Memory B cell (primary cell): ENCODE measurements at regions not wholly inside any gene's neighbourhood (a gene's known extent, or its start where the extent isn't known, plus 50 kb on each side); places are given as distances from the start of the nearest gene placed in this dataset.
A peak's percentile ranks its signal among the peaks of the same experiment; 100 is the strongest.
"Not testable (repeated sequence)": the region's sequence is repeated elsewhere in the genome, so short reads cannot be mapped to it uniquely, and the experiment has no call there.

ENCODE experiments used
- ATAC-seq: fragments of 150-1000 bp; cut with Tn5 transposase; 2 replicates; pipeline ENCODE4 v1.10.0; 2021; ENCODE audit warnings: low read depth, mild to moderate bottlenecking, moderate library complexity
- DNase-seq, 2 donors: peaks; one replicate each; pipeline ENCODE4 v3.0.0; 2022; ENCODE audit warnings: low spot score in 2 of 2
- H3K27ac Mint-ChIP-seq: one replicate; pipeline ENCODE4 v1.8.0; 2022; ENCODE audit warnings: mild to moderate bottlenecking, moderate library complexity, mixed read lengths
- H3K27me3 Mint-ChIP-seq: one replicate; pipeline ENCODE4 v1.8.0; 2022; ENCODE audit warnings: mixed read lengths
- H3K36me3 Mint-ChIP-seq: one replicate; pipeline ENCODE4 v1.8.0; 2022; ENCODE audit warnings: mild to moderate bottlenecking, mixed read lengths
- H3K4me1 Mint-ChIP-seq: one replicate; pipeline ENCODE4 v1.8.0; 2022; ENCODE audit warnings: mixed read lengths
- H3K4me3 Mint-ChIP-seq: one replicate; pipeline ENCODE4 v1.8.0; 2022; ENCODE audit warnings: mild to moderate bottlenecking, moderate library complexity, mixed read lengths
- H3K9me3 Mint-ChIP-seq: one replicate; pipeline ENCODE4 v1.8.0; 2022; ENCODE audit warnings: mixed read lengths

DNA sequence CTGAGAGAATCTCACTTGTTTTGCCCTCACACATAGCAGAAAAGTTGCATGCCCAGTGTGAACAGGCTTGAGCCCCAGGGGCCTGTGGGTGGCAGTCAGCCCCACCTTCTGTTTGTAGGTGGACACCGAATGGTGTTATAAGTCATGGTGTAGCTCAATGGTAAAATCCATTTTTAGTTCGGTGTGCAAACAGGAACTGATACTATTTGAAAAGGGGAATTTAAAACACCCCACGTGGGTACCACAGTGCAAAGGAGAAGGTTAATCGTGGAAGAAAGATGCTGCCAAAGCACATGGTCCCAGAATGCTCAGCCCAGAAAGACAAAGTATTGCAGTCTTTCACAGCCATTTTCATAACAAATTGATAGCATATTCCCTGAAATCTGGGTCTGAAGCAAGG, 71.8 kb upstream of the GZMB start:
- Mint-ChIP-seq H3K27me3 (no peaks in the 10 kb centered on the region), H3K9me3 (peaks cover 1% of the 10 kb centered on the region), H3K4me1 (peaks cover 34% of the 10 kb centered on the region), H3K27ac (peak overlapping the region; percentile 84), H3K4me3 (peak overlapping the region; percentile 41), H3K36me3 (no peaks in the 10 kb centered on the region)
- DNase-seq (peak; percentile 46 to 50), ATAC-seq (peak; percentile 92)

DNA sequence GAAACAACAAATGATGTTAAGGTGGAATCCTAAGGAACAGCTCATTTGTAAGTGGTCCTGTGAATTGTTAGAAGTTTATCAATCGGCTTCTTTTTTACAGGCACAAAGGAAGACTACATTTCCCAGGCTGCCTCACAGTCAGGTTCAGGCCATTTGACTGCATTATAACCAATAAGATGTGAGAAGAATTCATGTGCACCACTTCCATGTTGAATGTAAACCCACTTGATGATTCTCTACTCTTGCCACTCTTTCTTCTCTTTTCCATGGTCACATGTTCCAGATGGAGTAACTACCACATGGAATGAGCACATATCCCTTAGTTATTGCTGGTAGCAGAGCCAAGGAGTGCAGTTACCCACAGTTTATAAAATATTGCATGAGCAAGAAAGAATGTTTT, 67.1 kb upstream of the GZMB start:
- Mint-ChIP-seq H3K27ac (no peak overlapping the region), H3K27me3 (no peaks in the 10 kb centered on the region), H3K4me1 (peaks cover 43% of the 10 kb centered on the region)

DNA sequence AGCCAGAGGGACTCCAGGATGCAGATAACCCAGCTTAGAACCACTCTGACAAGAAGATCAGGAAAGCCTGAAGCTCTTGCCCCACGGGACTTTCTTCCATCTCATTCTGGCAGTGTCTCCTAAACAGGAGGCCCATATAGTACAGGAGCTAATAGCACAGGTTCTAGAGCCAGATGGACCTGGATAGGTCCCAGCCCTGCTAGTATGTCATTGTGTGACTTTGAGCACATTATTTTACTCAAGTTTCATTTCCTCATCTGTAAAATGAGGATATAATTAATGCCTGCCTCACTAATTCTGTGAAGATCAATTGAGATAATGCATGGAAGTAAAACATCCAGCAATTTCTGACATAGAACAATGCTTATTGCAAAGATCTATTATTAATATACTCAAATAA, 66.5 kb upstream of the GZMB start:
- no peak overlapping the region for H3K4me3 Mint-ChIP-seq
- H3K27ac Mint-ChIP-seq: peak overlapping the region; percentile 20
- H3K36me3 Mint-ChIP-seq: no peaks in the 10 kb centered on the region
- no peak for DNase-seq
- peaks cover 38% of the 10 kb centered on the region for H3K4me1 Mint-ChIP-seq
- no peaks in the 10 kb centered on the region for H3K27me3 Mint-ChIP-seq
- peaks cover 1% of the 10 kb centered on the region for H3K9me3 Mint-ChIP-seq
- peak; percentile 76 for ATAC-seq

More for the DNA sequence above, 67.1 kb upstream of the GZMB start:
- DNase-seq: no peak
- Mint-ChIP-seq H3K4me3 (no peak overlapping the region), H3K36me3 (no peaks in the 10 kb centered on the region), H3K9me3 (peaks cover 1% of the 10 kb centered on the region)
- no peak for ATAC-seq

DNA sequence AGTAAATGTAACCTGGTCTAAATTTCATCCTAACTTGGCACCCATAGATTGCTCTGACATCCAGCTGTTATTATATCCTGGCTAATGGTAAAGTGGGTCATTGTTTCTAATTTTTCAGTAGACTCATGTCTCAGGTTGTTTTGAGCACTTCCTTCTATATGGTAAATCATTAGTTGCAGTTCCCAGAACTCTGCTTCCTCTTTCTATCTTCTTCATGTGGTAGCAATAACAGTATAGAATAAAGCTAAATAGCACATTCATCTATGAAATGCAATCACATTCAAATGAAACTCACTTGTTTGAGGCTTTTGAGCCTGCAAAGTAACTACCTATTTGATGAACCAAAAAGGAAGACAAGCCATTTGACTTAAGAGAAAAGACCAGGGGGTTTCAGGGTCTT, 65.1 kb upstream of the GZMB start:
- H3K9me3 Mint-ChIP-seq: no peaks in the 10 kb centered on the region
- peak overlapping the region; percentile 22 for H3K27ac Mint-ChIP-seq
- peak overlapping the region; percentile 2 for H3K4me3 Mint-ChIP-seq
- ATAC-seq: peak; percentile 58
- H3K36me3 Mint-ChIP-seq: no peaks in the 10 kb centered on the region
- no peak for DNase-seq
- H3K27me3 Mint-ChIP-seq: no peaks in the 10 kb centered on the region
- H3K4me1 Mint-ChIP-seq: peaks cover 24% of the 10 kb centered on the region

DNA sequence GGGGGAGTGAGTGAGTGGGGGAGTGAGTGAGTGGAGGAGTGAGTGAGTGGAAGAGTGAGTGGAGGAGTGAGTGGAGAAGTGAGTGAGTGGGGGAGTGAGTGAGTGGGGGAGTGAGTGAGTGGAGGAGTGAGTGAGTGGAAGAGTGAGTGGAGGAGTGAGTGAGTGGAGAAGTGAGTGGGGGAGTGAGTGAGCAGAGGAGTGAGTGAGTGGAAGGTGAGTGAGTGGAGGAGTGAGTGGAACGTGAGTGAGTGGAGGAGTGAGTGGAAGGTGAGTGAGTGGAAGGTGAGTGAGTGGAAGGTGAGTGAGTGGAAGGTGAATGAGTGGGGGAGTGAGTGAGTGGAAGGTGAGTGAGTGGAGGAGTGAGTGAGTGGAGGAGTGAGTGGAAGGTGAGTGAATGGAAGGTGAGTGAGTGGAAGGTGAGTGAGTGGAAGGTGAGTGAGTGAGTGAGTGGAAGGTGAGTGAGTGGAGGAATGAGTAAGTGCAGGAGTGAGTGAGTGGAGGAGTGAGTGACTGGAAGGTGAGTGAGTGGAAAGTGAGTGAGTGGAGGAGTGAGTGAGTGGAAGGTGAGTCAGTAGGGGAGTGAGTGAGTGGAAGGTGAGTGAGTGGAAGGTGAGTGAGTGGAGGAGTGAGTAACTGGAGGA, 62.4 kb upstream of the GZMB start:
- not testable (repeated sequence) for H3K27me3 Mint-ChIP-seq, H3K9me3 Mint-ChIP-seq, H3K27ac Mint-ChIP-seq, ATAC-seq, H3K4me3 Mint-ChIP-seq, H3K36me3 Mint-ChIP-seq, DNase-seq
- H3K4me1 Mint-ChIP-seq: peaks cover 20% of the 10 kb centered on the region

DNA sequence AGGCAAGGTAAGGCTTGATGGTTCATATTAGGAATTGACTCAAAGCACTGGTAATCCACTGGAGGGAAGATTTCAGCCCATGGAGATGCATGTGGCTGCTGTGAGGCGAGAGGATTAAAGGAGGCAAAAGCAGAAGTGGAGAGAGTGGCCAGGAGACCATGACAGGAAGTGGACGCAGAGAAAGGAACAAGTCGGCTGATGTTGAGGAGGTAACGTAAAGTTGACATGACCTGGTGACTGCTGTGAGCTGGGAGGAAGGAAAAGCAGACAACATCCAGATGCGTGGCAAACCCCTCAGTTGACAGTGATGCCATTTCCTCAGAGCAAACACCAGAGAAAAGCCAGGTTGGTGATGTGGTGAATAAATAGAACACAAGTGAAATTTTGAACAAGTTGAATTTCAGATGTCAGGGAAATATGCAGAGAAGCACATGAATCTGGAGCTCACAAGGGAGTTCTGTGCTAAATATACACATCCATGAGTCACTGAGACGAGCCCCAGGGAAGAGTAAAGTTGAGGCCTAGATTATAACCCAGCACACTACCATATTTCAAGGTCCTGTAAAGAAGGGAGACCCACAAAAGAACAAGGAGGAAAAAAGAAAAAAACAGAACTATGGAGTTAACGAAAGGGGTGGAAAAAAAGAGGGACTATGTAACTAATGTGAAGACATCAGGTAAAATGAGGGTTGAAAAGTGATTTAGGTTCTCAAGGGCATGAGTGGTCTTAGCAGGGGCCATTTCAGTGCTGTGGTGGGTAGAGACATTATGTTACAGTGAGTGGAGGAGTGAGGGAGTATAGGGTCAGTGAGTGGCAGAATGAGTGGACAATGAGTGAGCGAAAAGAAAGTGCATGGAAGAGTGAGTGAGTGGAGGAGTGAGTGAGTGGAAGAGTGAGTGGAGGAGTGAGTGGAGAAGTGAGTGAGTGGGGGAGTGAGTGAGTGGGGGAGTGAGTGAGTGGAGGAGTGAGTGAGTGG, 61.6 kb upstream of the GZMB start:
- H3K27ac Mint-ChIP-seq: no peak overlapping the region
- no peaks in the 10 kb centered on the region for H3K9me3 Mint-ChIP-seq
- peak in 1 of 2 donors; percentile 32 for DNase-seq
- peak; percentile 80 for ATAC-seq
- H3K4me1 Mint-ChIP-seq: peaks cover 18% of the 10 kb centered on the region
- no peak overlapping the region for H3K4me3 Mint-ChIP-seq
- no peaks in the 10 kb centered on the region for H3K27me3 Mint-ChIP-seq
- no peaks in the 10 kb centered on the region for H3K36me3 Mint-ChIP-seq

DNA sequence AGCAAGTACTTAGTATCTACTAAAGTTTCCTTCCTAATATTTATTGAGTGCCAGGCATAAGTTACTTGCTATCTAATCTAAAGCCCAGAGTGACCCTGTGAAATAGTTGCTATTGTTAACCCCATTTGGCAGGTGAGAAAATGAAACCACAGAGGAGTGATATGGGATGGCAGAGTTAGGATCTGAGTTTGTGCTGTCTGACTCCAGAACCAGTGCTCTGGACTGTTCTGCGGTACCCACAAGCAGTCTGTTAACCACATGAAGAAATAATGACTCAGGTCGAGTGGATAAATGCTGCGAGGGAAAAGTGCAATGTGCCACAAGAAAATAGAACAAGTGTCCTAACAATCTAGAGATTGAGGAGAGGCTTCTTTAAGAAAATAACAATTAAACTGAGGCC, 60.7 kb upstream of the GZMB start:
- Mint-ChIP-seq H3K4me1 (peaks cover 12% of the 10 kb centered on the region), H3K36me3 (no peaks in the 10 kb centered on the region), H3K27me3 (no peaks in the 10 kb centered on the region), H3K27ac (no peak overlapping the region), H3K9me3 (no peaks in the 10 kb centered on the region), H3K4me3 (no peak overlapping the region)
- ATAC-seq (no peak), DNase-seq (no peak)

DNA sequence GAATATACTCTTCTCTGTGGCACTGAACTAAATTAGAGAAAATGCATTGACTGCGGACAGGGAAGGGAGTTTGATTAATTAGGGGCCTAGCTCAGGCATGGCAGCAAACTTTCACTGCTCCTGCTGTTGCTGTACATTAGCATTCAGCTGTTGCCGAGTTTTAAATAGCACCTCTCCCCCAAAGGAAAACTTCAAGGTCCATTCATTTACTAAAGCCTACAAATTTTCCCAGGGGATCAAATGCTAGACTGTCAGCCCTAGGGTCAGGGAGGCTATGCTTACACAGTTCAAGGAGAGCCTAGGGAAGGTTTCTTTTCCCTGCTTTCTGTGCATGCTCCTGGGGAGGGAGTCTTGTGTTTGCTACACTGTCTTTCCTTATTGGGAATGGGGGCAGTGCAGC, 60.0 kb upstream of the GZMB start:
- H3K9me3 Mint-ChIP-seq: no peaks in the 10 kb centered on the region
- H3K4me1 Mint-ChIP-seq: peaks cover 9% of the 10 kb centered on the region
- H3K27ac Mint-ChIP-seq: no peak overlapping the region
- DNase-seq (no peak), ATAC-seq (no peak)
- H3K4me3 Mint-ChIP-seq: no peak overlapping the region
- no peaks in the 10 kb centered on the region for H3K27me3 Mint-ChIP-seq
- no peaks in the 10 kb centered on the region for H3K36me3 Mint-ChIP-seq

DNA sequence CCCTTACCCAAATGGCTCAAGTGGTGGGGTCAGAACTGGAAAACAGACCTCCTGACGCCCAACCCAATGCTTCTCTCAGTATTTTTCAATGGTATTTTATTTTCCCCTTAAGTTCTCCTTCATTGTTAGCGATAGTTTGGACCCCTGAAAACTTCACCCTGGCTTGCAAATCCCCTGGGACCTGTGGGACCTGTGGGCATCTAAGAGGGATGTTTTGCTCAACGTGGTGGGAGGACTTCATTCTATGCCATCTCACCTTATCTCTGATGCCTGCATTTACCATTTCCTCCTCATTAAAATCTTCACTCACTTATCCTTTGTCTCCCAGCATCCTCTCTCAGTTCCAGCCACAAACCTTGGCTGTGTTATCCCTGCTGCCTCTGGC, 59.4 kb upstream of the GZMB start:
- Mint-ChIP-seq H3K9me3 (no peaks in the 10 kb centered on the region), H3K4me1 (peaks cover 4% of the 10 kb centered on the region), H3K4me3 (no peak overlapping the region), H3K27ac (no peak overlapping the region), H3K36me3 (no peaks in the 10 kb centered on the region), H3K27me3 (no peaks in the 10 kb centered on the region)
- ATAC-seq (no peak), DNase-seq (no peak)

DNA sequence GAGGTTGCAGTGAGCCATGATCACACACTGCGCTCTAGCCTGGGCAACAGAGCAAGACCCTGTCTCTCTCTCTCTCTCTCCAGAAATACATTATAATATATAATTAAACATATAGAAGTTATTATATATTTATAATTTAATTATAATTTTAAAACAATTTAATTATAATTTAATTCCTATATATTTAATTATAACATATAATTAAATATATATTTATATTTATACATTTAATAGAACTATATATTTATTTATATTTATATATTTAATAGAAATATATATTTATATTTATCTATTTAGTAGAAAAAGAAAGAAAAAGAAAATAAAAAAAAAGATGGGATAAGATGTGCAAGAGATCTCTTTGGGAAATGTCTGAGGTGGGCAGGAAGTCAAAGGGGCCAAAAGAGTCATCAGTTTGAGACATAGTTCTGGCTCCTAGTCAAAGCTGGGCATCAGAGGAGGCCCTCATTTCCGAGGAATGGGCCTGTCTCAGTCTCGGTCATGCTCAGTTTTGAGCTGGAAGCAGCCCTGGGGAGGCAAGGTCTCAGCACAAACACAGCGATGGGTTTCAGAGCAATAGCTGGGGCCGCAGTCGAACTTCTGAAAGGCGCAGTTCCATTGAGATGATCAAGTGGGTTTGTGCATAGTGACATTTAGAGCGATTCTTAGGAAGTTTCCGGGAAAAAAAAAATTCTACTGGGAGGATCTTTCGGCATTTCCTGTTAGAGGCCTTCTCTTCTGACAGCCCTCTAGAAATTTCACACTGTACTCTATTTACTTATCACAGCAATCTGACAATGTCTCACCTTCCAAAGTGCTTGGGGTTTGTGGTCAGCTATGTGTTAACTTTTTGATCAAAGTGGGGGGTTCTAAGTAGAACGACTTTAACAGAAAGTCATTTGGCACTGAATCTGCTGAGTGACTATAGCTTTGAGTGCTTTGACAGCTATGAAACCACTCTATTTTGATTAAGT, 58.7 kb upstream of the GZMB start:
- Mint-ChIP-seq H3K4me3 (no peak overlapping the region), H3K4me1 (peaks cover 7% of the 10 kb centered on the region), H3K36me3 (no peaks in the 10 kb centered on the region), H3K27me3 (no peaks in the 10 kb centered on the region), H3K27ac (no peak overlapping the region), H3K9me3 (no peaks in the 10 kb centered on the region)
- ATAC-seq (no peak), DNase-seq (no peak)

DNA sequence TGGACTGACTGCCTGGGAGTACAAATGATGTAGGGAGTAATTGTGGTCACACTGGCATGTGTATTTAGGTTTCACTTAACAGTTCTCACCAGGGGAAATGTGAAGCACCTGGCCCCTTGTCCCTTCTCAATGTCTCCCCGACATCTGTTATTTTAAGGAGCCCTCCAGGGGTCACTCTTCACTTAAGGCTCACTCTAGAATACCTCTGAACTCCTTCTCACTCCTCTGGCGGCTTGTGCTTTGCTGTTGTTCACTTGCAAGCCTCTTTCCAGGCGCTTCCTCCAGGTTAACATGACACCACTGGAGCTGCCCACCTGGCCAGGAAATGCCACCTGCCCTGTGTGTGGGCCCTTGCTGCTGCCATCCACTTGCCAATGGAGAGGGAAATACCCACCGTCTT, 56.5 kb upstream of the GZMB start:
- Mint-ChIP-seq H3K27me3 (peaks cover 2% of the 10 kb centered on the region), H3K36me3 (no peaks in the 10 kb centered on the region)
- peak; percentile 54 for ATAC-seq

DNA sequence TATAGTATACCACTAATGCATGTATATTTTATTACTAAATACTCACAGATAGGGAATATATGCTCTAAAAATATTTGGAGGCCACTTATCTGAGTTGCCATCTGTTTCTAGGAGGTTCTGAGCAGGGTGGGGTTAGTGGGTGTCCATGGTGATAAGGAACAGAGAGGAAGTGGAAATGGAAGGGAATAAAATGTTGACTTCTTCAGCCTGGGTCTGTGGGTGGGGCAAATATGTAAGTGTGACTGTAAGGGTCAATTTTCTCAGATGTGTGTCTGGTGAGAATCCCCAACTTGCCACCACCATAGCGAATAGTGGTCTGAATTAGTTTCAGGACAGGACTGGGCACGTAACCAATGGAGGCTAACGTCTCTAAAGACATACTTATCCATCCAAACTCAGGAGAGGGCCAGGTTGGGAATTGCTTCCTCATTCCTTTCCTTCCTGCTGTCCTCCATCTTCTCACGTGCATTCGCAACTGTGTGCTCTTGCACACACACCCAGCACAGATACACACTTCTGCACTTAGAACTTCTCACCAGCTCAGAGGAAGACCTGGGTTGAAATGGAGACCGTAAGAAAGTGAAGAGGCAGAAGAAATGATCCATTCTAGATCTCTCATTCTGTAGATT, 54.2 kb upstream of the GZMB start:
- no peaks in the 10 kb centered on the region for H3K36me3 Mint-ChIP-seq
- H3K27ac Mint-ChIP-seq: no peak overlapping the region
- DNase-seq (no peak), ATAC-seq (no peak)
- H3K4me3 Mint-ChIP-seq: no peak overlapping the region
- H3K27me3 Mint-ChIP-seq: peaks cover 2% of the 10 kb centered on the region
- peaks cover 2% of the 10 kb centered on the region for H3K4me1 Mint-ChIP-seq
- no peaks in the 10 kb centered on the region for H3K9me3 Mint-ChIP-seq

More for the DNA sequence above, 56.5 kb upstream of the GZMB start:
- Mint-ChIP-seq H3K4me1 (peaks cover 7% of the 10 kb centered on the region), H3K4me3 (no peak overlapping the region), H3K9me3 (no peaks in the 10 kb centered on the region), H3K27ac (no peak overlapping the region)
- no peak for DNase-seq
